HG03432 (cell line): ENCODE measurements at regions not wholly inside any gene's neighbourhood (a gene's known extent, or its start where the extent isn't known, plus 50 kb on each side); places are given as distances from the start of the nearest gene placed in this dataset.
A peak's percentile ranks its signal among the peaks of the same experiment; 100 is the strongest.

Source experiments
- ATAC-seq: cut with Tn5 transposase; IDR thresholded peaks from one replicate; pipeline ENCODE4 v1.9.1; 2021; ENCODE audit warnings: mild to moderate bottlenecking, moderate library complexity; ENCODE audit not compliant: unreplicated experiment

DNA sequence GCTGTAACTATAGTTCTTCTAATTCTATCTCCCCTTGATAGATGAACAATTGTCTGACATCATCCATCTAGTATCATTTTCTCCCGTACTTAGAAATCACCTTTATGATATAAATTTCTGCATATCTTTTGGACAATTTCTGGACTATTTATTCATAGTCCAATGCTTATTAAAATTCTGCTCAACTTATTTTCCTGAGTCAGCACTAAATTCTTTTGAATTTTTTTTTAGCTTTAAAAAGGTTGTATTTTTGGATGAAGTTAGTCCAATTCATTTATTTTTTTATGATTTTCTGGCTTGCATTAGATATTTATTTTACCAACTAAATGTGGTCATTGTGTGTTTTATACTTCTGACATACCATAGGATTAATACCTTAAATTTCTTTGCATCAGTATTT lies 538.5 kb upstream of the DCC start:
- no peak for ATAC-seq

DNA sequence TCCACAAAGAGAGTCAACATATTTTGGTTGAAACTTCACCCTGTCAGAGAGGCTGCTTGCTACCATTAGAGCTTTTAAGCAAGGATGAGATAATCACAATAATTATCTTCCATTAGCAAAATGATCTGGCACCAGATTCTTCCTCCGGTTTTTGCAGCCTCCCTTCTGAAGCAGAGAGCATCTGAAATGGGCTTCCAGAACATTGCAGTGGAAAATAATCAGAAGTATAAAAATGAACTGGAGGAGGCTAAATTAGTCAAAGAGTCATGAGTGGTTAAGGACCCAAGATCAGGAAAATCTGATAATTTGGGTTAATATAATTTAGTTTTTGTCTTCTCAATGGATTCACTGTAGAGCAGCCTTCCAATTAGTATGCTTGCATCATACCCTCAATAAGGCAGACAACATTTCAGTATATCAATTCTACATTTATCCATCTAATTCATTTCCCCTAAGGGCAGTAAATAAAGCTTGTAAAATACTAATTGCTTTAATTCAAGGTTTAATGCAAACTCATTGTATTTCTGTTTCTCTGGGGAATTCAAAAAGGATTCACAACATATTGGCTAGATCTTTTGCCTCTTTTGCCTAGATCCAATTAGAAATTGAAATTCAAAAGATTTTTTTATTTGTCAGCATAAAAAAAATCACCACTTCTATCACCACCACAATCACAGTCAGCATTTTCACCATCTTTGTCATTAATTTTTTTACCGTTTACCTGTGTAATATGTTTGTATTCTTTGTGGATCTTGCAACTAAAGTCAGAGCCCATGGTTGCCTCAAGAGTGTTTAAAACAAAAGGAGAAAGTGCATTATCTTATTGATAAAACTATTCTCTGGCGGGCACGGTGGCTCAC lies 537.2 kb upstream of the DCC start:
- no peak for ATAC-seq

DNA sequence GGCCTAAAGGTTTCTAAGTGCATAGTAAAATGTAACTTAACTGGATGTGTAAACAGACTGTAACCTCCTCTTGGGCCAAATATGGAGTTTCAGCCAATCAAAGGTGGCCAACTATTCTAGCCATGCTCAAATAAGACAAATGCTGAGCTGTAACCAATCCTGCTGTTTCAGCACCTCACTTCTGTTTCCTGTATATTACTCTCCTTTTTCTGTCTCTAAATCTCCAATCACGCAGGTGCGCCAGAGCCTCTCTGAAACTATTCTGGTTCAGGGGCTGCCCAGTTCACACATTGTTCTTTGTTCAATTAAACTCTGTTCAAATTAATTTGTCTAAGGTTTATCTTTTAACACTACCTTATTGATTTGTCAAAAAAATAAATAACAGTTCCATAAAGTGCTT lies 532.7 kb upstream of the DCC start:
- no peak for ATAC-seq

DNA sequence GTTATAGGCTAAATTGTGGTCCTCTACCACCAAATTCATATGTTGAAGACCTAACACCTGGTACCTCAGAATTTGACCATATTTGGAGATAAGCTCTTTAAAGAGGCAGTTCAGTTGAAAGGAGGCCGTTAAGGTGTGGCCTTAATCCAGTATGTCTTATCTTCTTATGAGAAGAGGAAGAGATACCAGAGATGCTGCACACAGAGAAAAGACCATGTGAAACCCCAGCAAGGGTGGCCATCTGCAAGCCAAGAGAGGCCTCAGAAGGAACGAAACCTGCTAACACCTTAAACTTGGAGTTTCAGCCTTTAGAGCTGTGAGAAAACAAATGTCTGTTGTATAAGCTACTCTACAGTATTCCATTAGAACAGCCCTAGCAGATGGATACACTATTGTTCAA lies 528.1 kb upstream of the DCC start:
- ATAC-seq, result peak; percentile 76

DNA sequence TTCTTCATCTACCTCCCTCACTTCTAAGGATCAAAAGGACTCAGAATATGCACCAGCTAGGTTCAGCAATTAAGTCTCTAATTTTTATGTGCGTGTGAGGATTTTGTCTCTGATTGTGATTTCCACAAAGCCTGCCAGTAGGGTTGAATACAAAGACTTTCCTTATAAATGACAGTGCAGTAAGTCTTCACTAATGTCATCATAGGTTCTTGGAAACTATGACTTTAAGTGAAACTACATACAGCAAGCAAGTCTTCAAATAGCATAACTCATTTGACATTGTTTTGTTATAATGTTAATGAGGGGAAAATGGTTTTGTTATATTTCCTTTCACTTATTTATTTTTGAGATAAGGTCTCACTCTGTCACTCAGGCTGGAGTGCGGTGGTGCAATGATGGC lies 526.3 kb upstream of the DCC start:
- no peak for ATAC-seq

DNA sequence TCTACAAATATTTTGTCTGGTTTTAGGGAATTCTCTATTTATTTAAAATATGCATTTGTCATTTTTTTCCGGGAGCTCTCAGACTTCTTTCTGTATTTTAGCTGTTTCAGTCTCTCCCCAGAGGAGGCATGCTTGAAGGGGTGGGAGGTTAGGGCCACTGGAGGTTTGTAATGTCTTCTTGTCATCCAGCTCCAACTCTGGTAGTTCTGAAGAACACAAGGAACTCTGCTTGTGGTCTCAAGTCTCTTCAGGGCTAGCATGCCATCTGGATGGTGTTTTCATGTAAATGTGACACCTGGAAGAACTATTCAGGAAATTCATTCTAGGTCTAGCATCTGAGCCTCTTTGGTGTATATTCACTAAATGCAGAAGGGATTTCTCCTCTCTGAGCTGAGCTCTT lies 518.4 kb upstream of the DCC start:
- ATAC-seq, result no peak

DNA sequence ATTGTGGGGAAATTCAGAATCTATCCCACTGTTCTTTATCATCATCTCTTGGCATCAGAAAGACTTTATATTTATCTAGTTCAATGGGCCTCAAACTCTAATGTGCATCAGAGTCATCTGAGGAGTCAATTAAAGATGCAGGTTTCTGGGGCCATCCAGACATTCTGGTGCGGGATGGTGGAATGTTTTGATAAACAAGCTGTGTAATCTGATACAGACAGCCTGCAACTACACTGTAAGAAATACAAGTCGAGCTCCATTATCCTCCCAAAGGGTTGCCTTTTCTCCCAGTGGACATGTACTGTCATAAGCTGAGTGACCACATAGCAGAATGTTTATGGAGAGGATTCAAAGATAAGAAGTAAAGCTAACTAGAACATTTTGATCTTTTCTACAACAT lies 515.3 kb upstream of the DCC start:
- ATAC-seq, result no peak

DNA sequence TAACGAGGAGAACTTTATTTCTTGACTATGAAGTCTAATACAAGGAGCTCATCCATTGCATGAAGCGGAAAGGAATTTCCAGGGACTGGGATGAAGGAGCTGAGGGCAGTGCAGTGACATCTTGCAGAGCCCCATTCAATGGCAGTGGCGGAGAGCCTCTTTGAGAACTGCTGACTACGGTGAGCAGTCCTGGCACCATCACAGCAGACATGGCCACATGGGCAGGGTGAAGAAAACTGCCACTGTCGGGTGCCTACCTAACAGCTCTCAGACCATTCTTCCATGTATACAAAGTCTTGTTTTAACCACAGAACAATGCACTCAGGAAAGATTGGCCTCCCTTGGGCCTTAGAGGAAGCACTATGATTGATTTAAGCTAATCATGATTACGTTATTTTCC lies 506.1 kb upstream of the DCC start:
- no peak for ATAC-seq

DNA sequence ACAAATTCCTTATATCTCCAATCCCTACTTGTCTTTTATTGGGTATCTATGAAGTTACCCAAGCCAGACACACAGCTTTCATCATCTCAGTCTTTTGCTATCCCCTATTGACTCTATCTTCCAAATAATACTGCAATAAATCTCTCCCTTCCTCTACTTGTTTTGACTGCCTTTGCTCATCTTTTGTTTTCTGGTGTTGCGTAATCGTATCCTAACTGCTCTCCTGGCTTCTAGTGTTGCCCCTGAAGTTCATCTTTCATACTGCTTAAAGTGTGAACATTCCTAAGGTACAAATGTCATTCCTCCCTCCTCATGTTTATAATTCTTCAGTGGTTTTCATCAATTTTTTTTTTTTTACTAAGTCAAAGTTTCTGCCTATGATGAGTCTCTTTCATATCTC lies 491.3 kb upstream of the DCC start:
- no peak for ATAC-seq

DNA sequence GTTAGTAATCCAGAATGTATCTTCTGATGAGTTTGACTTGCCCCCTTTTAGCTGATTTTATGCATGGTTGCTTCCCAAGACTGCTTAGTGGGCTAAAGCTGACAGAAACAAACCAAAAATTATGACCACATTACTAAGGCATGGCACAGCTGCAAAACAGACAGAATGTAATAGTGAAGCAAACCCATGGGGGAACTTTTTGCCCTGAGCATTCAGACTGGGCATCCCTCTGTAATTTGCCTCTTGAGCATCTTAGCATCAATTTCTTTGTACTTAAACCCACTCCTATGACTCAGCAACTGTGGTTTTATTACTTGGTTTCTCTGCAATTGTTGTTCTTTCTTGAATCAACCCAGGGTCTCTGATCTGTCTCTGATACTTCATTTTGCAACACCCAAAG lies 487.3 kb upstream of the DCC start:
- no peak for ATAC-seq

DNA sequence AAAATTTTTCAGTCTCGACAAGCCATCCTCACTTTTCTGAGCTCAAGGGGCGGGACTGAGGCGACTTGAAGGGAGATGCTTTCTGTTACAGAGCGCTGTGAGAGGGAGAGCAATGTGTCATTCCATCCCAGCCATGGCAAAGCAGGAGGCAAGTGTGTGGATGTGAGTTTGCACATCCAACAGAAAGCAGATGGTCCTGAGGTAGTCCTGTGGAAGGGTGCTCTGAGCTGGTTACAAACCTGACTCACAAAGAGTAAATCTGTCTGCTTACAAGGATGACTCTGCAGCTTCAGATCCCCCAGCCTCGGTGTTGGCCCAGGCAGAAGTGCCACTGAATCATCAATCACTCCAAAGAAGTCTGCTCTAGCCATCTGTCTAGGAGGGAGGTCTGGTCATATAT lies 482.0 kb upstream of the DCC start:
- ATAC-seq, result no peak

DNA sequence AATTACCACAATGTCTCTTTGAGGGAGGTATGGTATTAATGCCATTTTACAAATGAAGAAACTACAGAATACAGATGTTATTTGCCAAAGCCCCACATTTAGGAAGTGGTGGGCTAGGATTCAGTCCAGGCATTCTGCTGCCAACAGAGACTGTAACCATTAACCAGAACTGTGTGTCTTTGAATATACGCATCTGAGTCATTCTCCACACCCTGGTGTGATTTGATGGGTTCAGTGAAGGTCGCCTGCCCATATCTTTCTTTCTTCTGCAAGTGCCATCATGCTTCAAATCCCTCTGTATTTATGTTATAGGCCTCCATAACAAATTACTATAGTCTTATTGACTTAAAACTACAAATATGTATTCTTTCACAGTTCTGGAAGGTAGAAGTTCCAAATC lies 479.0 kb upstream of the DCC start:
- ATAC-seq, result no peak

DNA sequence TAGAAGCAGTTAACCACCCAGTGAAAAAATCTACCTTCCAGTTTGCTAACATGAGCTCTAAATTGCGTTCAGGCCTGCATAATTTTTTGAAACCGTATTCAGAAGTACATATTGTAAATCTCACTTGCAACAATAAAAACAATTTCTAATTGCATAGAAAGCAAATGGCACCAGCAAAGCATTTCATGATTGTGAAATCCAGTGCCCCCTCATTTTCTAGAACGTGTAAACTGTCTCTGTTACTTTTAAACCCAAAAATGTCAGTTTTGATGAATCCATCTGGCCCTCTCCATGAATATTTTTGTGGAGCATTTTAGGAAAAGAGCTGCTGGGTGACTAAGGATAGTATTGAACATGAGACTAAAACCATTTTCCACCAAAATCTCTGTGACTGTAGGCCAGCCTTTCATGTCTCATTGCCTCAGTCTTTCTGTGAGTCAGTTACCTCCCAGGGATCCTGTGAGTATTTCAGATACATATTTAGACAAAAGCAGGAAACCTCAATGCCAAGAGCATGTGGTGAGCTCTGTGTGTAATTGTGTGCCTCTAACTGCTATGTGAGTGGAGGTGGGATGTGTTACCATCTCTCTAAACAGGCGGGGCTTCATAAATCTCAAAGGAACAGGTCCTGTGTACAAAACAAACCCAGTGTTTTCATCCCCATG lies 477.8 kb upstream of the DCC start:
- no peak for ATAC-seq

DNA sequence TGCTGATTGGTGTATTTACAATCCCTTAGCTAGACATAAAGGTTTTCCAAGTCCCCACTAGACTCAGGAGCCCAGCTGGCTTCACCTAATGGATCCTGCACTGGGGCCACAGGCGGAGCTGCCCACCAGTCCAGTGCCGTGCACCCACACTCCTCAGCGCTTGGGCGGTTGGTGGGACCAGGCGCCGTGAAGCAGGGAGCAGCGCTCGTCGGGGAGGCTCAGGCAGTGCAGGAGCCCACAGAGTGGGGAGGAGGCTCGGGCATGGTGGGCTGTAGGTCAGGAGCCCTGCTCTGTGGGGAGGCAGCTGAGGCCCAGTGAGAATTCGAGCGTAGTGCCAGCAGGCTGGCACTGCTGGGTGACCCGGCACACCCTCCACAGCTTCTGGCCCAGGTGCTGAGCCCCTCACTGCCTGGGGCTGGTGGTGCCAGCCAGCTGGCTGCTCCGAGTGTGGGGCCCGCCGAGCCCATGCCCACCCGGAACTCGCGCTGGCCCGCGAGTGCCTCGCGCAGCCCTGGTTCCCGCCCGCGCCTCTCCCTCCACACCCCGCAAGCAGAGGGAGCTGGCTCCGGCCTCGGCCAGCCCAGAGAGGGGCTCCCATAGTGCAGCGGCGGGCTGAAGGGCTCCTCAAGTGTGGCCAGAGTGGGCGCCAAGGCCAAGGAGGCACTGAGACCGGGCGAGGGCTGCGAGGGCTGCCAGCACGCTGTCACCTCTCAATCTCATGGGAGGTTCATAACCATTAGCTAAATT lies 475.6 kb upstream of the DCC start:
- no peak for ATAC-seq

DNA sequence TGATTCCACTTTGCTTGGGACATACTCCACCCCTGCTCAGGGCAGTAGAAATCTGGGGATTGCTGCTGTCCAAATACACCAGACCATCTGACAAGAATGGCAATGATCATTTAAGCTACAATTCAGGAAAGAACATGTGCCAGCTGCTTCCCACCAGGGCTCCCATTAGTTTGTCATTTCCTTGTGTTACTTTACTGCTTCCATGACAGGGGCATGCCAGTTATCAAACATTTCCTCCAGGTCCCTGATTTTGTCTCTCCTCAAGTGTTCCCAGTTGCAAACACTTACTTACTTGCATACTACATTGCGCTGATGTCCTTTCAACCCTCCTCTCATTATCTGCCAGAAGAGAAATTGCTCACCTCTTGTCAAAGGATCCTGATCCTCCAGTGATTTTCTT lies 474.5 kb upstream of the DCC start:
- no peak for ATAC-seq

DNA sequence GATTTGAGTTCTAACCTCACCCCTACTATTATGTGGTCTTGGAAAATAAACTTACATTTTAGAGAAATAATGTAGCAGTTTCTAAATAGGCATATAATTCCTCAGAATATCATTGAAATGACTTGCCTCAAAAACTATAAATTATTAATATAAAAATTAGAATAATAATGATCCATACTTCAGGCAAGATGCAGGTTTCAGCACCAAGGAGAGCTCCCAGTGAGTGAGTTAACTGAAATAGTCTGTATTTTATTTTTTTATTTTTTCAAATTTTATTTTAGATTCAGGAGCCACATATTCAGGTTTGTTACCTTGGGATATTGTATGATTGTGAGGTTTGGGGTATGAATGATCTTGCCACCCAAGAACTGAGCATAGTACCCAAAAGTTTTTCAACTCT lies 472.2 kb upstream of the DCC start:
- no peak for ATAC-seq

DNA sequence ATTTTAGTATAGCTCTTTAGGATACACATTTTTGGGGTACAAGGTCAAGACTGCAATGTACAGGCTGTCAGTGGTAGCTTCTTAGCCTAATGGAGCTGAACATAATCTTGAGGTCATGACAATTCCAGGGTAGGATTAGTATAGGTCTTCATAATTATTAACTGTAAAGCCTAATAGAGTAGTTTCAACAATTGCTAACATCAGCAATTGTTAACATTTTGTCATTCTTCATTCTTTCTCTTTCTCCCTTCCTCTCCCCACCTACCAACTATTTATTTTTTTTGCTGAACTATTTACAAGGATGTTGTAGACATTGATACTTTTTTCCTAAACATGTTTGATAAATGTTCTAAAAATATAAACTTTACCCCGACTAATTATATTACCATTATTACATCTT lies 461.3 kb upstream of the DCC start:
- ATAC-seq, result no peak

DNA sequence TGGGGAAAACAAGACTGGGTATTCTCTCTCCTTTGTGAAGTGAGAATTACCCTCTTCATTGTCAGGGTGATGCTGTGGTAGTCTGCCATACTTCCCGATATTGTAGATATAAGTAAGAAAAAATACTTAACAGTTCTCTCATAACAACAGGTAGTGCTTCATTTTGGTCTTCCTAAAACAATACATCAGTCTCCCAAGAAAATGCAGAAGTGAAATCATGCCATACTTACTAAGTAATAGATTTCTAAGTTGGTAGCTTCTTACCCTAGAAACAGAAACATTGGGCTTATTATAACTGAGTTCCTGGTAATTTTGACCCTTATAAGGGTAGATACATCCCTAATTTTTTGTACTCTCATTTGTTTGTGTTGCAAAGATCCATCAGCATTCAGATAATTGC lies 460.7 kb upstream of the DCC start:
- no peak for ATAC-seq

DNA sequence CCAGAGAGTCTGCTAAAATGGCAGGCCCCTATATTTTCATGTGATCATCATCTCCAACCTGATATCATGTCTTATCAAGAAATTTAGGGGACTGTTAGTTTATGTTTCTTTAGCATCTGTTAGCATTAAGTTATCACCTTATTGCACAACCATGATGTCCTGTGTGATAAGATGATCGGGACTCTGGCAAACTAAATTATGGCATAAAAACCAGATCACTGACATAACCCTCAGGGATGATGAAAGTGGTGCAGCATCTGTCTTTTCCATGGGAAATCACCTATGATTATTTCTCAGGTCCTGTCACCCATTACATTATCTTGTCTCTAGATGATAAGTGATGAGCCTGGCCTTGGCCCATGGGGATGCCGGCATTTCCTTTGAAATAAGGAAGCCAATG lies 458.6 kb upstream of the DCC start:
- no peak for ATAC-seq

DNA sequence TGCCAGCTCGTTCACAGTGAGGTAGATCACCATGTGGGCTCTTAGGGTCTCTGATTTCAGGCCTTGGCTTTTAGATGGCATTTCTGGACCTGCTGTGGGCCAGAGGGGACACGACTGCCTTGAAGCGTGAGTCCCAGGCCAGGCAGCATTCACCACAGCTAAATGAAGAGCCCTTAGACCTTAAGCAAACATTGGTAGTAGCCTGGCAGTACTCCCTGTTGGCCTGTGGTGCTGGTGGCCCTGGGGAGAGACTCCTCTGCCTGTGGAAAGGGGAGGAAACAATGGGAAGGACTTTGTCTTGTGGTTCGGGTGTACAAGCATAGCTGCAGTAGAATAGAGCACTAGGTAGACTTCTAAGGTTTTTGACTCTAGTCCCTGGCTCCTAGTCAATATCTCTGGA lies 456.0 kb upstream of the DCC start:
- no peak for ATAC-seq

DNA sequence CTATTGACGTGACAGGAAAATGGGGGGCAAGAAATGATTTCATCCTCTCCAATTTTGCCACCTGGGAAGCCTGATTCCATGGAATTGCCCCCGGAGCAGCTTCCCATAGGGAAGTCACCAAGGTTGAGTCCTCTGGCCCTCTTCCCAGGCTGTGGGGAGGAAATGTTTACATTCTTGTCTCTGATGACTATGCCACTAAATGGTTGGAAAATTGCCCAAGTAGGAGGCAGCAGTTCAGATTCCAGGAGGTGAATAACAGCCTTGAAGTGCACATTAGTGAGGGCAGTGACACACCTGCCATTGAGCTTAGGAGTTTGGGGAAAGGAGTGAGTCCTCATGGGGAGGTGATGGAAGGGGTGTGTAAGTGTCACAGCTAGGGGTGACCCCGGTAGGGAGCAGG lies 449.2 kb upstream of the DCC start:
- ATAC-seq, result no peak

DNA sequence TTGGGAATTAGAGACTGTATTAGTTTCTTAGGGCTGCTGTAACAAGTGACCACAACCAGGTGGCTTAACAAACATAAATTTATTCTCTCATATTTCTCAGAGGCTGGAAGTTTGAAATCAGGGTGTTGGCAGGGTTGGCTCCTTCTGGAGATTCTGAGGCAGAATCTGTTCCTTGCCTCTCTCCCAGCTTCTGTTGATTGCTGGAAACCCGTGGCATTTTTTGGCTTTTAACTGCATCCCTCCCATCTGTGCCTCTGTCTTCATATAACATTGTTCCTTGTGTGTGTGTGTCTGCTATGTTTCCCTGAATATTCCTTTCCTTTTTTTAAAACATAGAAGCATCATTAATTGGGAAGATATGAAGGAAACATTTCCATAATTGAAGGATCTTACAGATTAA lies 448.1 kb upstream of the DCC start:
- ATAC-seq, result no peak
